ENCODE measurements at regions not wholly inside any gene's neighbourhood (a gene's known extent, or its start where the extent isn't known, plus 50 kb on each side); places are given as distances from the start of the nearest gene placed in this dataset.

GRCh38 chr4:52507774-52508173 lies 151.3 kb downstream of the USP46 start:
- TF ChIP-seq EZH2phosphoT487 (IDR thresholded peaks at IDR 0.05; ENCODE audit: insufficient read depth, low read depth) = no peak
- no peak for TF ChIP-seq EZH2 (IDR thresholded peaks at IDR 0.05; ENCODE audit: insufficient read depth, poor library complexity, severe bottlenecking)

Data from GM23248 (cell line).